ENCODE measurements at regions not wholly inside any gene's neighbourhood (a gene's known extent, or its start where the extent isn't known, plus 50 kb on each side); places are given as distances from the start of the nearest gene placed in this dataset.

DNA sequence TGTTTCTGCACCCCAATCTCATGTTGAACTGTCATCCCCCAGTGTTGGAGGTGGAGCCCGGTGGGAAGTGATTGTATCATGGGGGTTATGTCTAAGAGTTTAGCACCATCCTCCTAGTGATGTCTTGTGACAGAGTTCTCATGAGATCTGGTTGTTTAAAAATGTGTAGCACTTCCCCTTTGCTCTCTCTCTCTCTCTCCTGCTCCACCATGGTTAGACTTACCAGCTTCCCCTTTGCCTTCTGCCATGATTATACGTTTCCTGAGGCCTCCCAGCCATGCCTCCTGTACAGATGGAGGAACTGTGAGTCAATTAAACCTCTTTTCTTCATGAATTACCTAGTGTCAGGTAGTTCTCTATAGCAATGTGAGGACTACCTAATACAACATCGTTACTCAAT lies 396.9 kb upstream of the LRATD1 start:
- H3K36me3 ChIP-seq (ENCODE audit: control insufficient read depth in 2 of 2, extremely low read depth in 1 of 2, insufficient read depth in 2 of 2, low read length in 2 of 2): no peaks in the 10 kb centered on the region
- H4K20me1 ChIP-seq (replicated peaks; ENCODE audit: control insufficient read depth, extremely low read depth, insufficient read depth, low read length): no peaks in the 10 kb centered on the region
- dilution Hi-C loops (cut with MboI; ENCODE audit: extremely low pct_ligation_motif_present, low sequenced_read_pairs): no loop called here
- no peaks in the 10 kb centered on the region for H3K4me1 ChIP-seq (ENCODE audit: control insufficient read depth, extremely low read depth, insufficient read depth, low read length)
- FAIRE-seq (no peak), DNase-seq (ENCODE audit: low read depth, low spot score) (no peak)
- H2AFZ ChIP-seq (ENCODE audit: low read depth, low read length): no peak overlapping the region
- no peak overlapping the region for H3K9ac ChIP-seq (replicated peaks; ENCODE audit: extremely low read depth, insufficient read depth, low read length)
- no peaks in the 10 kb centered on the region for H3K27me3 ChIP-seq (ENCODE audit: control insufficient read depth in 2 of 2, insufficient read depth in 2 of 2, low read length in 2 of 2)
- no peak overlapping the region for H3K27ac ChIP-seq (ENCODE audit: insufficient read depth, low read depth, low read length)
- POLR2A ChIA-PET: no interaction called here
- TF ChIP-seq MYC (IDR thresholded peaks at IDR 0.05; ENCODE audit: low read depth, low read length): no peak
- TF ChIP-seq CTCF (IDR thresholded peaks at IDR 0.05; ENCODE audit: extremely low read depth in 1 of 2, insufficient read depth in 1 of 2, low read depth in 1 of 2, low read length in 2 of 2): no peak
- TF ChIP-seq FOS (IDR thresholded peaks at IDR 0.05; ENCODE audit: borderline replicate concordance, insufficient read depth, low read length): no peak
- TF ChIP-seq MAX (IDR thresholded peaks at IDR 0.05; ENCODE audit: insufficient read depth, insufficient read length): no peak
- no peak for TF ChIP-seq EZH2 (IDR thresholded peaks at IDR 0.05; ENCODE audit: borderline replicate concordance, low read depth, low read length, severe bottlenecking)
- H3K4me3 ChIP-seq (replicated peaks in 1 of 3; ENCODE audit: insufficient read depth in 1 of 3, low read depth in 1 of 3, low read length in 3 of 3): no peak overlapping the region
- CTCF ChIA-PET: no interaction called here
- H3K9me1 ChIP-seq (replicated peaks; ENCODE audit: control insufficient read depth, extremely low read depth, insufficient read depth, low read length): no peaks in the 10 kb centered on the region
- peaks cover 5% of the 10 kb centered on the region for H3K9me3 ChIP-seq (replicated peaks; ENCODE audit: control insufficient read depth, insufficient read depth, low read length)
- no TSS peak for BruUV-seq (replicated peaks)
- no peak overlapping the region for H3K4me2 ChIP-seq (ENCODE audit: insufficient read depth, low read length)
- H3K79me2 ChIP-seq (ENCODE audit: control insufficient read depth, insufficient read depth, low read length): no peaks in the 10 kb centered on the region
- intact Hi-C loops (cut with micrococcal nuclease): no loop called here

DNA sequence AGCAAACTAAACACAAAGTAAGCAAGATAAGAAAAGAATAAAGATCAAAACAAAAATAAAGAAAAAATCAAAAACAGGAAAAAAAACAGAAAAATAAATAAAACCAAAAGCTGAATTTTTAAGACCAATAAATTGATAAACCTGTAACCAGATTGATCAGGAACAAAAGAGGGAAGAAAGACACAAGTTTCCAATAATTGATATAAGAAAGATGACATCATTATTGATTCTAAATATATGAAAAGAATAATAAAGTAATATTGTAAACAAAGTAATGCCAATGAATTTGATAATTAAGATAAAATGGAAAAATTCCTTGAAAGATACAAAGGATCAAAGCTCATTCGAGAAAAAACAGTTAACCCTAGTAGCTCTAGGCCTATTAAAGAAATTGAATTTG lies 394.6 kb upstream of the LRATD1 start:
- DNase-seq (ENCODE audit: low read depth, low spot score): no peak
- intact Hi-C loops (cut with micrococcal nuclease): no loop called here
- H4K20me1 ChIP-seq (replicated peaks; ENCODE audit: control insufficient read depth, extremely low read depth, insufficient read depth, low read length): no peaks in the 10 kb centered on the region
- no peak for FAIRE-seq
- H3K4me1 ChIP-seq (ENCODE audit: control insufficient read depth, extremely low read depth, insufficient read depth, low read length): no peaks in the 10 kb centered on the region
- POLR2A ChIA-PET: no interaction called here
- H3K79me2 ChIP-seq (ENCODE audit: control insufficient read depth, insufficient read depth, low read length): no peaks in the 10 kb centered on the region
- no peaks in the 10 kb centered on the region for H3K36me3 ChIP-seq (ENCODE audit: control insufficient read depth in 2 of 2, extremely low read depth in 1 of 2, insufficient read depth in 2 of 2, low read length in 2 of 2)
- H3K4me3 ChIP-seq (replicated peaks in 1 of 3; ENCODE audit: insufficient read depth in 1 of 3, low read depth in 1 of 3, low read length in 3 of 3): no peak overlapping the region
- no peak overlapping the region for H2AFZ ChIP-seq (ENCODE audit: low read depth, low read length)
- H3K27me3 ChIP-seq (ENCODE audit: control insufficient read depth in 2 of 2, insufficient read depth in 2 of 2, low read length in 2 of 2): no peaks in the 10 kb centered on the region
- no TSS peak for BruUV-seq (replicated peaks)
- H3K9ac ChIP-seq (replicated peaks; ENCODE audit: extremely low read depth, insufficient read depth, low read length): no peak overlapping the region
- H3K27ac ChIP-seq (ENCODE audit: insufficient read depth, low read depth, low read length): no peak overlapping the region
- H3K9me3 ChIP-seq (replicated peaks; ENCODE audit: control insufficient read depth, insufficient read depth, low read length): peaks cover 5% of the 10 kb centered on the region
- no peaks in the 10 kb centered on the region for H3K9me1 ChIP-seq (replicated peaks; ENCODE audit: control insufficient read depth, extremely low read depth, insufficient read depth, low read length)
- no peak overlapping the region for H3K4me2 ChIP-seq (ENCODE audit: insufficient read depth, low read length)
- TF ChIP-seq MAX (IDR thresholded peaks at IDR 0.05; ENCODE audit: insufficient read depth, insufficient read length): no peak
- TF ChIP-seq JUN (IDR thresholded peaks at IDR 0.05; ENCODE audit: borderline replicate concordance, insufficient read depth, insufficient read length, low read depth): no peak
- no peak for TF ChIP-seq CTCF (IDR thresholded peaks at IDR 0.05; ENCODE audit: extremely low read depth in 1 of 2, insufficient read depth in 1 of 2, low read depth in 1 of 2, low read length in 2 of 2)
- no peak for TF ChIP-seq FOS (IDR thresholded peaks at IDR 0.05; ENCODE audit: borderline replicate concordance, insufficient read depth, low read length)
- no peak for TF ChIP-seq MYC (IDR thresholded peaks at IDR 0.05; ENCODE audit: low read depth, low read length)
- CTCF ChIA-PET: no interaction called here
- dilution Hi-C loops (cut with MboI; ENCODE audit: extremely low pct_ligation_motif_present, low sequenced_read_pairs): no loop called here

Data from endothelial cell of umbilical vein (primary cell).